HUES6 (cell line): ENCODE measurements at regions not wholly inside any gene's neighbourhood (a gene's known extent, or its start where the extent isn't known, plus 50 kb on each side); places are given as distances from the start of the nearest gene placed in this dataset.

ENCODE experiments used
- H3K27ac ChIP-seq: 2 replicates; pipeline ENCODE4 v1.7.0; 2013; ENCODE audit warnings: low read depth, mild to moderate bottlenecking, low read length, inconsistent platforms
- H3K27me3 ChIP-seq: 2 replicates; pipeline ENCODE4 v1.6.1; 2013; ENCODE audit warnings: low read length; ENCODE audit not compliant: control insufficient read depth, insufficient read depth
- H3K36me3 ChIP-seq: 2 replicates; pipeline ENCODE4 v1.6.1; 2013; ENCODE audit warnings: low read length; ENCODE audit not compliant: control insufficient read depth, insufficient read depth
- H3K4me1 ChIP-seq: 2 replicates; pipeline ENCODE4 v1.6.1; 2013; ENCODE audit warnings: low read length; ENCODE audit not compliant: control insufficient read depth, insufficient read depth
- H3K4me3 ChIP-seq: 2 replicates; pipeline ENCODE4 v1.5.1; 2013; ENCODE audit warnings: low read depth, low read length
- H3K9ac ChIP-seq: one replicate; pipeline ENCODE4 v1.6.1; 2013; ENCODE audit warnings: mild to moderate bottlenecking, low read length
- H3K9me3 ChIP-seq: 2 replicates; pipeline ENCODE4 v1.6.1; 2013; ENCODE audit warnings: low read depth, low read length; ENCODE audit not compliant: control insufficient read depth, insufficient read depth

DNA sequence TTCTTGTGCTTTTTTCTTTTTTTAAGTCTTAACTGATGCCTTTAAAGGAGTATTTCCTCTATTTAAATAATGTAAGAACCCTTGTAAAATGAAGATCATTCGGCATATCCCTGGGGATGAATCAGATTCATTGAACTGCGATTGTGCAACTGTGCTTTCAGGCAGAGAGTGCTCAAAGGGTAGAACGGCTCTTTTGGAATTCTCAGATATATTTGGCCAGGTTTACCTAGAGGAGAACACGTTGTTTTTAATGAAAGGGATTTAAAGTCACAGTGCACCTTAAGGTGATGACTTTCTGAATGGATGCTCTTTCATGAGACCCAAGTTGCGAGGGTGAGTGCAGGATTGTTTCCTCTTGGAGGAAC lies 51.6 kb upstream of the ELOVL6 start:
- no peak overlapping the region for H3K4me3 ChIP-seq
- no peak overlapping the region for H3K27ac ChIP-seq
- H3K36me3 ChIP-seq: no peaks in the 10 kb centered on the region
- H3K27me3 ChIP-seq: no peaks in the 10 kb centered on the region
- H3K4me1 ChIP-seq: no peaks in the 10 kb centered on the region
- H3K9ac ChIP-seq: no peak overlapping the region
- no peaks in the 10 kb centered on the region for H3K9me3 ChIP-seq

DNA sequence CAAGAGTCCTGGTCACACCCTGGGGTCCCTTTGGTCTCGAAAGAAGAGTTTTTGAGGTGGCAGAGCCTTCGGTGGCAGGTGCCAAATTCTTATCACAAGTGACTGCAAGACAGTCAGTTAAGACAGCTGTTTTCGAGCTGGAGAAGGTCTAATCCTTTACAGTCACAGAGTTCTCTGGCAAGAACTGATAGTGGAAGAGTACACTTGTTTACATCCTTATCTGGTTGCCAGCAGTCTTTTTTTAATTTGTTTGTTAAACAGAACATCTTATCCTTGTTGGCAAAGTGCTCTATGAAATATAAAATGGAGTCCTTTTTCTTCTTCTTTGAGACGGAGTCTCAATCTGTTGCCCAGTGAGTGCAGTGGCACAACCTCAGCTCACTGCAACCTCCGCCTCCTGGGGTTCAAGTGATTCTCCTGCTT lies 50.4 kb upstream of the ELOVL6 start:
- Histone ChIP-seq H3K27me3 (no peaks in the 10 kb centered on the region), H3K4me1 (no peaks in the 10 kb centered on the region), H3K9ac (no peak overlapping the region), H3K36me3 (no peaks in the 10 kb centered on the region), H3K9me3 (no peaks in the 10 kb centered on the region), H3K27ac (no peak overlapping the region), H3K4me3 (no peak overlapping the region)
